Esophagus squamous epithelium (tissue), 5 donors: ENCODE measurements at regions not wholly inside any gene's neighbourhood (a gene's known extent, or its start where the extent isn't known, plus 50 kb on each side); places are given as distances from the start of the nearest gene placed in this dataset.

Experiments used
- DNase-seq: peaks from one replicate; lab custom pipeline; 2025; lab: John Stamatoyannopoulos, UW
- H3K27ac ChIP-seq, 4 donors: fragments of 200-600 bp; sonication (generic); one replicate each; pipeline ENCODE4 v1.5.1; 2016 to 2019; ENCODE audit warnings: mild to moderate bottlenecking in 1 of 4
- H3K27me3 ChIP-seq, 4 donors: fragments of 200-600 bp; sonication (generic); 1 replicate in 3 of 4; 2 replicates in 1 of 4; pipeline versions ENCODE4 v1.5.1 to v1.6.0; 2017 to 2021; ENCODE audit warnings: antibody characterized with exemption in 1 of 4
- H3K36me3 ChIP-seq, 3 donors: fragments of 200-600 bp; sonication (generic); one replicate each; pipeline ENCODE4 v1.5.1; 2016 to 2019
- H3K4me1 ChIP-seq, 3 donors: fragments of 200-600 bp; sonication (generic); one replicate each; pipeline ENCODE4 v1.5.1; 2017 to 2019
- H3K4me3 ChIP-seq, 4 donors: fragments of 200-600 bp; sonication (generic); 1 replicate in 3 of 4; 2 replicates in 1 of 4; pipeline ENCODE4 v1.5.1; 2016 to 2019; ENCODE audit warnings: mild to moderate bottlenecking in 2 of 4, moderate library complexity in 1 of 4
- H3K9me3 ChIP-seq, 3 donors: fragments of 200-600 bp; sonication (generic); one replicate each; pipeline ENCODE4 v1.5.1; 2016 to 2019
- POLR2A ChIP-seq, 4 donors: fragments of 450-650 bp; IDR thresholded peaks; one replicate each; pipeline ENCODE4 v1.6.1; 2017; ENCODE audit warnings: antibody characterized with exemption in 4 of 4, mild to moderate bottlenecking in 4 of 4, moderate library complexity in 3 of 4
- WGBS, 2 donors: methylation state at CpG; one replicate each; pipeline ENCODE4 v1.1.5; 2018; 5-methylcytosine and 5-hydroxymethylcytosine counted together
- intact Hi-C: fragments of 100-400 bp; cut with DNase I; formaldehyde crosslinking; loops from one replicate; pipeline ENCODE4 v1.15.0; 2022
- TF ChIP-seq, protein P1 (sequence below), 6 experiments: fragments of 450-650 bp in 4 of 6; fragments of 200-600 bp in 2 of 6; sonication (generic) in 2 of 6; IDR thresholded peaks; one replicate each; pipeline ENCODE4 v1.5.1; 2016 to 2019; ENCODE audit warnings: antibody characterized with exemption in 6 of 6, mild to moderate bottlenecking in 4 of 6, moderate library complexity in 4 of 6
- donor health status: DM: yes; HTN: yes; CAD: no.

DNA sequence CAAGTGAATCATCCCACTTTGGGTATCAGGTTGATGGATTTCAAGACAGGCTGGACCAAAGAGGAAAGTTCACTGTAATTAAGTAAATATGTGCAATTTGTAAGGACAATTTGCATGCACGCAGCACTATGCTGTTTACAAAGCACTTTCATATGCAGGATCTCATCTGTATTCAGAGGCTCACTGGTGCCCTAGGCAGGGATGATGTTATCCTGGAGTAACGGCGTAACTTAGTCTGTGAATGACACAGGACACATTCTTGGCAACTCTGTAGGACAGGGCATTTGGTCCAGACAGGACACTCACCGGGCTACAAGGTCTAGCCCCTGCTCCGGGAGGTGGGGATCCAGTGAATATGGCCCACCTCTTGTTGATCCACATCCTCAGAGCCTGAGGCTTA lies 365.4 kb upstream of the DUSP10 start:
- DNase-seq = no peak
- no peaks in the 10 kb centered on the region for H3K36me3 ChIP-seq
- no peak for TF ChIP-seq POLR2A (IDR thresholded peaks at IDR 0.05)
- TF ChIP-seq, protein P1, sequence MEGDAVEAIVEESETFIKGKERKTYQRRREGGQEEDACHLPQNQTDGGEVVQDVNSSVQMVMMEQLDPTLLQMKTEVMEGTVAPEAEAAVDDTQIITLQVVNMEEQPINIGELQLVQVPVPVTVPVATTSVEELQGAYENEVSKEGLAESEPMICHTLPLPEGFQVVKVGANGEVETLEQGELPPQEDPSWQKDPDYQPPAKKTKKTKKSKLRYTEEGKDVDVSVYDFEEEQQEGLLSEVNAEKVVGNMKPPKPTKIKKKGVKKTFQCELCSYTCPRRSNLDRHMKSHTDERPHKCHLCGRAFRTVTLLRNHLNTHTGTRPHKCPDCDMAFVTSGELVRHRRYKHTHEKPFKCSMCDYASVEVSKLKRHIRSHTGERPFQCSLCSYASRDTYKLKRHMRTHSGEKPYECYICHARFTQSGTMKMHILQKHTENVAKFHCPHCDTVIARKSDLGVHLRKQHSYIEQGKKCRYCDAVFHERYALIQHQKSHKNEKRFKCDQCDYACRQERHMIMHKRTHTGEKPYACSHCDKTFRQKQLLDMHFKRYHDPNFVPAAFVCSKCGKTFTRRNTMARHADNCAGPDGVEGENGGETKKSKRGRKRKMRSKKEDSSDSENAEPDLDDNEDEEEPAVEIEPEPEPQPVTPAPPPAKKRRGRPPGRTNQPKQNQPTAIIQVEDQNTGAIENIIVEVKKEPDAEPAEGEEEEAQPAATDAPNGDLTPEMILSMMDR (IDR thresholded peaks at IDR 0.05) = no peak
- no peaks in the 10 kb centered on the region for H3K27me3 ChIP-seq
- H3K4me3 ChIP-seq = no peak overlapping the region
- H3K27ac ChIP-seq = no peak overlapping the region
- 75 to 80% methylated on average over 3 to 5 of the region's 5 CpGs for WGBS, 2 donors
- H3K9me3 ChIP-seq = no peaks in the 10 kb centered on the region
- peaks cover 0 to 22% (median 0%) of the 10 kb centered on the region in 3 donors for H3K4me1 ChIP-seq
- intact Hi-C loops = no loop called here

DNA sequence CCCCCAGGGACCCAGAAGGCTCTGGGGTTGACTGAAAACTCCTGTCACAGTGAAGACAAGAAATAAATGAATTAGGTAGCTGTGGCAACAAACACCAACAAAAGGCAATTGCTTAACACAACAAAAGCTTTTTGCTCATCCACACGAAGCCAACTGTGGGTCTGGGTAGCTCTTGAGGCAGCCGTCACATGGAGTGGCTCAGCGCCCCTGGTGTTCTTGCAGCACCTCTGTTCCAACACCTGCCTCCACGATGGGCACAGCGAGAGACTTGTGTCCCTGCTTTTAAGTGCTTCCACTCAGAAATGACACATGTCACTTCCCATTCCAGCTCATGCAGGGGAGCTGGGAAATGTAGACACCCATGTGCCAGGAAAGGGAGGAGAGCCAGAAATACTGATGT lies 364.5 kb upstream of the DUSP10 start:
- DNase-seq = no peak
- intact Hi-C loops = no loop called here
- no peak overlapping the region for H3K4me3 ChIP-seq

DNA sequence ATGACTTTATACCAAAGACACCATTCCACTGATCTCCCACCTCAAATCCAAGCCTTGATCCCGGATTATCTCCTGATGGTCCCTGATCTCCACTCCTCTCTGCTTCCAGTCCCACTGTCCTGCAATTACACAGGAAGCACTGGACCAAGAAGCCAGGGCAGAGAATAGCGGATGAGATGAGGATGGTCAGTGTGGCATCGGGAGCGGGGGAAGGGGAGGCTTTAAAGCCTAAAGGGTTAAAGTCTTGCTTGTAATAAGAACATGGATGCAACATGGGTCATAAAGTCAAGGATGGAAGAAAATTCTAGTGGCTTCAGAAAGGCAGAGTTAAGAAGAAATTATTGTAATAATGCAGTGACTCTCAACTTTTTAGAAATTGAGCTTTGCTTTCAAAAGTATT lies 364.0 kb upstream of the DUSP10 start:
- intact Hi-C loops = no loop called here
- Histone ChIP-seq H3K27me3 (no peaks in the 10 kb centered on the region), H3K27ac (no peak overlapping the region), H3K36me3 (no peaks in the 10 kb centered on the region), H3K4me1 (peaks cover 0 to 22% (median 0%) of the 10 kb centered on the region in 3 donors), H3K9me3 (no peaks in the 10 kb centered on the region), H3K4me3 (no peak overlapping the region)
- TF ChIP-seq POLR2A (IDR thresholded peaks at IDR 0.05) = no peak
- TF ChIP-seq, protein P1 (IDR thresholded peaks at IDR 0.05) = no peak
- WGBS, 2 donors = 79 to 86% methylated on average over 4 of the region's 4 CpGs
- DNase-seq = no peak

More for the DNA sequence above, 364.5 kb upstream of the DUSP10 start:
- Histone ChIP-seq H3K36me3 (no peaks in the 10 kb centered on the region), H3K27ac (no peak overlapping the region), H3K4me1 (peaks cover 0 to 22% (median 0%) of the 10 kb centered on the region in 3 donors), H3K27me3 (no peaks in the 10 kb centered on the region), H3K9me3 (no peaks in the 10 kb centered on the region)
- TF ChIP-seq, protein P1 (IDR thresholded peaks at IDR 0.05) = no peak
- no peak for TF ChIP-seq POLR2A (IDR thresholded peaks at IDR 0.05)
- 64 to 71% methylated on average over 3 to 5 of the region's 5 CpGs for WGBS, 2 donors

DNA sequence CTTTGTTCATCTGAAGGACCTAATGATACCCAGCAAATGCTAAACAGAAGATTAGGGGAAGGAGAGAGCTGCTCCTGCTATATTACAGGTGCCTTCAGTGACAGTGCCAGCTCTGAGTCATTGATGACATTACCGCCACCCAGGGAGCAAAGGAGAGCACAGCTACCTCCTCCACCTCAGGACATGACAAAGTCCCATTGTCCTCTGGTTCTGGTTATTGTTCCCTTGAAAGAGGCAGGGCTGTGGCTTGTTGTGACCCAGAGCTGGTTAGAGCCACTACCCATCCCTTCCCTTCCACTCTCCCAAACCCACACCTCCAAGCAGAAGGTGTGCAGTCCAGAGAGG lies 363.5 kb upstream of the DUSP10 start:
- intact Hi-C loops = no loop called here
- Histone ChIP-seq H3K9me3 (no peaks in the 10 kb centered on the region), H3K4me3 (no peak overlapping the region), H3K36me3 (no peaks in the 10 kb centered on the region), H3K4me1 (peaks cover 0 to 22% (median 0%) of the 10 kb centered on the region in 3 donors), H3K27me3 (no peaks in the 10 kb centered on the region), H3K27ac (peak overlapping the region in 1 of 4 donors; percentile 42)
- no peak for DNase-seq
- 29% methylated on average over 1 of the region's 1 CpG; no CpG with 5 or more reads in 1 of the 2 donors for WGBS, 2 donors
- TF ChIP-seq, protein P1 (IDR thresholded peaks at IDR 0.05) = no peak
- TF ChIP-seq POLR2A (IDR thresholded peaks at IDR 0.05) = no peak

DNA sequence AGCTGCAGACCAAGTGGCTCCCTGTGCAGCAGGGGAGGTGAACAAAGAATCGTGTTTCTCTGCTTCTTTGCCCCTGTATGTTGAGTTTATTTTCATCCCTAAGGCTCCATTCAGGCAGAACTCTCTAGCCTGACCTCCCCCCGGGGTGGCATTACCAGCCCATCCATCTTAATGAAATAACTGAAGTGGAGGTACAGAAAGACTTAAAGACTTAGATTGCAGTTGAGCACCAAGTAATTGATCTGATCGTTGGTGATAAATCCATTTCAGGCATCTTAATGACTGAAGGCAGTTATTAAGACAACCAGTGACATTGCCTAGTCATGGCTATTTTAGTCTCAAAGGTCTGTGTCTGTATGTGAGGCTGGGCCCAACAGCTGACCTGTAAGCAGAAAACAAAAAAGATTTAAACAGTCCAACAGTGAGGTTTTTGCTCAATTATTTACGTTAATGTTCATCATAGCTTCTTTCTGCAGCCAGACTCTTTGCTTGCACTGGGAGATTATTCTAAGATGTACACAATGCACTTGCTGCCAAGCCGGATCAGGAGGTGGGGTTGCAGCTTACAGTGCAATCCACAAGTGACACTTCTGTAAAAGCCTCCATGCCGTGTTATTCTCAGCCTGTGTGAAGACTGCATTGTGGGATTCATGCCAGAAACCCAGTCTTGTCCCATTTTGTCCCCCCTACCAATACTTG lies 363.0 kb upstream of the DUSP10 start:
- WGBS, 2 donors = 28 to 45% methylated on average over 6 of the region's 6 CpGs
- Histone ChIP-seq H3K4me3 (no peak overlapping the region), H3K4me1 (peaks cover 0 to 22% (median 0%) of the 10 kb centered on the region in 3 donors), H3K36me3 (no peaks in the 10 kb centered on the region), H3K27me3 (no peaks in the 10 kb centered on the region), H3K9me3 (no peaks in the 10 kb centered on the region), H3K27ac (peak overlapping the region in 1 of 4 donors; percentile 42)
- intact Hi-C loops = no loop called here
- TF ChIP-seq POLR2A (IDR thresholded peaks at IDR 0.05) = no peak
- TF ChIP-seq, protein P1 (IDR thresholded peaks at IDR 0.05) = no peak
- no peak for DNase-seq
